Thyroid gland (tissue), 4 donors: ENCODE measurements at regions not wholly inside any gene's neighbourhood (a gene's known extent, or its start where the extent isn't known, plus 50 kb on each side); places are given as distances from the start of the nearest gene placed in this dataset.

Experiments
- DNase-seq, 2 donors: peaks; one replicate each; pipeline ENCODE4 v3.0.0-alpha.2; 2019
- H3K27ac ChIP-seq, 3 donors: fragments of 200-600 bp; sonication (generic); 1 replicate in 2 of 3; 2 replicates in 1 of 3; pipeline ENCODE4 v1.5.1; 2016 to 2019; ENCODE audit warnings: mild to moderate bottlenecking in 1 of 3, moderate library complexity in 1 of 3
- H3K27me3 ChIP-seq: fragments of 200-600 bp; sonication (generic); one replicate; pipeline ENCODE4 v1.5.1; 2019
- H3K36me3 ChIP-seq, 2 donors: fragments of 200-600 bp; sonication (generic); one replicate each; pipeline ENCODE4 v1.5.1; 2016 to 2019
- H3K4me1 ChIP-seq, 2 donors: fragments of 200-600 bp; sonication (generic); one replicate each; pipeline ENCODE4 v1.5.1; 2017 to 2019
- H3K4me3 ChIP-seq, 3 donors: fragments of 200-600 bp; sonication (generic); replicated peaks in 1 of 3; 1 replicate in 2 of 3; 2 replicates in 1 of 3; pipeline ENCODE4 v1.5.1; 2016; ENCODE audit warnings: mild to moderate bottlenecking in 1 of 3
- H3K9me3 ChIP-seq: fragments of 200-600 bp; sonication (generic); one replicate; pipeline ENCODE4 v1.5.1; 2017
- POLR2A ChIP-seq, 2 donors: fragments of 450-650 bp; IDR thresholded peaks; one replicate each; pipeline ENCODE4 v1.6.1; 2017; ENCODE audit warnings: antibody characterized with exemption in 2 of 2, mild to moderate bottlenecking in 2 of 2, moderate library complexity in 1 of 2
- whole genome bisulfite sequencing, 2 donors: methylation state at CpG; one replicate each; pipeline ENCODE4 v1.1.5; 2017; 5-methylcytosine and 5-hydroxymethylcytosine counted together
- intact Hi-C: fragments of 100-400 bp; cut with DNase I; formaldehyde crosslinking; loops from one replicate; pipeline ENCODE4 v1.15.1; 2023
- TF ChIP-seq, protein P1 (sequence below), 6 experiments: fragments of 200-600 bp in 3 of 6; fragments of 450-650 bp in 3 of 6; sonication (generic) in 3 of 6; IDR thresholded peaks; one replicate each; pipeline ENCODE4 v1.5.1; 2016 to 2019; ENCODE audit warnings: antibody characterized with exemption in 6 of 6, mild to moderate bottlenecking in 2 of 6, inconsistent platforms in 1 of 6, moderate library complexity in 1 of 6

- DNase-seq: no peak
- Histone ChIP-seq H3K27me3 (no peaks in the 10 kb centered on the region), H3K9me3 (no peaks in the 10 kb centered on the region), H3K4me3 (no peak overlapping the region), H3K27ac (no peak overlapping the region), H3K4me1 (no peaks in the 10 kb centered on the region), H3K36me3 (no peaks in the 10 kb centered on the region)
- TF ChIP-seq POLR2A (IDR thresholded peaks at IDR 0.05): no peak
- TF ChIP-seq, protein P1, sequence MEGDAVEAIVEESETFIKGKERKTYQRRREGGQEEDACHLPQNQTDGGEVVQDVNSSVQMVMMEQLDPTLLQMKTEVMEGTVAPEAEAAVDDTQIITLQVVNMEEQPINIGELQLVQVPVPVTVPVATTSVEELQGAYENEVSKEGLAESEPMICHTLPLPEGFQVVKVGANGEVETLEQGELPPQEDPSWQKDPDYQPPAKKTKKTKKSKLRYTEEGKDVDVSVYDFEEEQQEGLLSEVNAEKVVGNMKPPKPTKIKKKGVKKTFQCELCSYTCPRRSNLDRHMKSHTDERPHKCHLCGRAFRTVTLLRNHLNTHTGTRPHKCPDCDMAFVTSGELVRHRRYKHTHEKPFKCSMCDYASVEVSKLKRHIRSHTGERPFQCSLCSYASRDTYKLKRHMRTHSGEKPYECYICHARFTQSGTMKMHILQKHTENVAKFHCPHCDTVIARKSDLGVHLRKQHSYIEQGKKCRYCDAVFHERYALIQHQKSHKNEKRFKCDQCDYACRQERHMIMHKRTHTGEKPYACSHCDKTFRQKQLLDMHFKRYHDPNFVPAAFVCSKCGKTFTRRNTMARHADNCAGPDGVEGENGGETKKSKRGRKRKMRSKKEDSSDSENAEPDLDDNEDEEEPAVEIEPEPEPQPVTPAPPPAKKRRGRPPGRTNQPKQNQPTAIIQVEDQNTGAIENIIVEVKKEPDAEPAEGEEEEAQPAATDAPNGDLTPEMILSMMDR (IDR thresholded peaks at IDR 0.05): no peak
- intact Hi-C loops: no loop called here
- 68 to 76% methylated on average over 4 of the region's 4 CpGs for WGBS, 2 donors
Observed at GRCh38 chr20:19009081-19009688, 195.6 kb downstream of the SCP2D1 start.

DNA sequence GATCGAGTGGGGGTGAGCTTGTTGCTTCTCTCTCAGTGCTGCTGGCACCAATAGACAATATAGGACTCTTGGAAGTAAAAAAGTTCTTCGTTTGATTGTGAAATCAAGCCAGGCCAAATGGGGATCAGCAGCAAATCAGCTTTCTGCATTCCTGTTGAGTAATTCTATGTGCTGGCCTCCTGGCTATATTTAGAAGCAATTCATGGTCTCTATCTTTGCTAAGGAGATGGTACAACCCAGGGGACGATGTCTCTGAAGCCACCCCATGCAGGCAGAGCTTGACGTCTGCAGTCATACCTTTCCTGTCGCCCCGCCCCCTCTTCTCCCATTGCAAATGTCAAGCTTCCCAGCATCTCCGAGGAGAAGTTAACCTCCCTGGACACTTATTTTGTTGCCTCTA is 199.1 kb downstream of the SCP2D1 start:
- WGBS, 2 donors: 52 to 60% methylated on average over 7 of the region's 7 CpGs
- DNase-seq: no peak
- no peaks in the 10 kb centered on the region for H3K4me1 ChIP-seq
- H3K36me3 ChIP-seq: no peaks in the 10 kb centered on the region
- intact Hi-C loops: no loop called here
- no peak overlapping the region for H3K27ac ChIP-seq
- no peak overlapping the region for H3K4me3 ChIP-seq
- H3K9me3 ChIP-seq: no peaks in the 10 kb centered on the region
- no peak for TF ChIP-seq POLR2A (IDR thresholded peaks at IDR 0.05)
- TF ChIP-seq, protein P1 (IDR thresholded peaks at IDR 0.05): no peak
- no peaks in the 10 kb centered on the region for H3K27me3 ChIP-seq

- WGBS, 2 donors: 53 to 70% methylated on average over 2 of the region's 2 CpGs
- Histone ChIP-seq H3K36me3 (no peaks in the 10 kb centered on the region), H3K27ac (no peak overlapping the region), H3K27me3 (no peaks in the 10 kb centered on the region), H3K9me3 (no peaks in the 10 kb centered on the region), H3K4me3 (no peak overlapping the region), H3K4me1 (no peaks in the 10 kb centered on the region)
- intact Hi-C loops: no loop called here
- no peak for TF ChIP-seq POLR2A (IDR thresholded peaks at IDR 0.05)
- TF ChIP-seq, protein P1 (IDR thresholded peaks at IDR 0.05): no peak
- DNase-seq: no peak
Observed at GRCh38 chr20:19013907-19014306, 198.5 kb upstream of the SLC24A3 start.

DNA sequence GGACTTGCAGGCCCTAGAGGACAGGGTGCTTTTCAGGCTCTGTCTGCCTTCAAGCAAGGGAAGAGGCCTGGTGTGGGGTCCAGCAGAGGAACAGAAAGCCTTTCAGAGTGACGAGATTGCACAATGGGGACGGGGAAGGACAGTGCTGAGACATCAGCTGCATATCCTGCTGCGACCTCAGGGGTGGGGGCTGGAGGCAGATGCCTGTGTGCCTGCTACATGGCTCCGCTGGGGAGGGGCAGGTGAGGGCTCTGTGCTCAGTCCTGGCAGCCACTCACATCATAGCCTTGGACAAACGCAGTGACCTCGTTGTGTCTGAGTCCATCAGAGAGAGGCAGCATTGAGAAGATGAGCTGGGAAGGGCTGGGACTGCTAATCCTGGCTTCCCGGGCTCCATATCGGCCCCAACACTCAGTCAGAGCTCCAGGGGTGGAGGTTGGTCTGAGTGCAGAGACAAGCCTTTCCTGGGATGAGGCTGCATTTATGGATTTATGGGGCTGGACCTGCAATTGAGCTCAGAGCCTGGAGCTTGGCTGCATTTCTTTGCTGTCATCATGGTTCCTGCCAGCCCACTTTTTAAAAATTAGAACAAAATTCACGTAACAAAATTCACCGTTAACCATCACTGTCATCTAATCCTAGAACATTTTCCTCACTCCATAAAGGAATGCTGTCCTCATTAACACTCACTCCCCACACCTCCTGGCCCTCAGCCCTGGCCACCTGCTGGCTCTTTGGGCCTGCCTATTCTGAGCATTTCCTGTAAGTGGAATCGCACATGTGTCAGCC is 196.9 kb upstream of the SLC24A3 start:
- Histone ChIP-seq H3K9me3 (no peaks in the 10 kb centered on the region), H3K4me3 (no peak overlapping the region), H3K36me3 (no peaks in the 10 kb centered on the region), H3K27ac (no peak overlapping the region), H3K27me3 (no peaks in the 10 kb centered on the region), H3K4me1 (no peaks in the 10 kb centered on the region)
- DNase-seq: no peak
- intact Hi-C loops: no loop called here
- 57 to 64% methylated on average over 10 to 11 of the region's 11 CpGs for WGBS, 2 donors
- TF ChIP-seq, protein P1 (IDR thresholded peaks at IDR 0.05): no peak
- TF ChIP-seq POLR2A (IDR thresholded peaks at IDR 0.05): no peak

DNA sequence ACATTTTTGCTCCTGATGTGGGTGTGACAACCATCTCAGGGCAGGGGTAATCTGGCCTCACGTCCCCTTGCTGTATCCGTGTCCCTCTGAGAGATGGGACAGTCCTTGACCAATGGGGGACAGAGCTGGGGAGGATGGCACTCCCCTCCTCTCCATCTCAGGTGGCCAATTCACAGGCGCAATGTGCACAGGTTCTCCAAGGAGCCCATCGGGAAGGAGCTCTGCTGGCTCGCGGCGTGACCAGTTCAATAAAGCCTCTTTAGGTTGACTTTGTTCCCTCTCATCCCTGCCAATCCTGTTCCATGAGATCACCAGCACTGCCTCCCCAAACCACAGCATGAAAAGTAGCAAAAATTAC is 196.3 kb upstream of the SLC24A3 start:
- no peak overlapping the region for H3K27ac ChIP-seq
- intact Hi-C loops: no loop called here
- TF ChIP-seq, protein P1 (IDR thresholded peaks at IDR 0.05): no peak
- no peak for TF ChIP-seq POLR2A (IDR thresholded peaks at IDR 0.05)
- no peaks in the 10 kb centered on the region for H3K9me3 ChIP-seq
- no peak for DNase-seq
- H3K4me3 ChIP-seq: no peak overlapping the region
- H3K27me3 ChIP-seq: no peaks in the 10 kb centered on the region
- H3K4me1 ChIP-seq: no peaks in the 10 kb centered on the region
- WGBS, 2 donors: 77 to 79% methylated on average over 7 of the region's 7 CpGs
- H3K36me3 ChIP-seq: no peaks in the 10 kb centered on the region
